SK-N-SH (cell line): ENCODE measurements at regions not wholly inside any gene's neighbourhood (a gene's known extent, or its start where the extent isn't known, plus 50 kb on each side); places are given as distances from the start of the nearest gene placed in this dataset.

ENCODE experiments used
- CTCF ChIA-PET: fragments of 300-600, 350-600 bp; formaldehyde crosslinking; extraction: SDS; loops from one replicate; lab custom pipeline; 2021; lab: Yijun Ruan, JAX
- POLR2A ChIA-PET: fragments of 350-600 bp; sonication (Branson Sonifier 250); formaldehyde crosslinking; extraction: SDS; loops from one replicate; lab custom pipeline; 2020; ENCODE audit warnings: antibody characterized with exemption, inconsistent platforms; lab: Yijun Ruan, JAX
- DNase-seq: peaks from one replicate; pipeline ENCODE4 v3.0.0; 2012
- H2AFZ ChIP-seq: fragments of 200-600 bp; sonication (generic); 2 replicates; pipeline ENCODE4 v1.8.1; 2016; ENCODE audit warnings: antibody characterized with exemption, mild to moderate bottlenecking, low read depth
- H3F3A ChIP-seq: fragments of 200-600 bp; sonication (generic); replicated peaks from 2 replicates; pipeline ENCODE3; 2016; ENCODE audit warnings: antibody characterized with exemption, mild to moderate bottlenecking; ENCODE audit not compliant: insufficient read depth
- H3K27ac ChIP-seq, 2 experiments: fragments of 200-500 bp in 1 of 2; fragments of 200-600 bp in 1 of 2; sonication (Bioruptor generic) in 1 of 2; sonication (generic), shearing (Covaris generic) in 1 of 2; 2 replicates each; pipeline versions ENCODE4 v1.5.1 to v1.6.1; 2014 to 2016; ENCODE audit warnings: low read depth in 2 of 2, inconsistent platforms in 1 of 2, low read length in 1 of 2, mild to moderate bottlenecking in 1 of 2, mixed read lengths in 1 of 2
- H3K27me3 ChIP-seq: fragments of 200-600 bp; sonication (generic), shearing (Covaris generic); 2 replicates; pipeline ENCODE4 v1.6.1; 2016; ENCODE audit warnings: mixed run types; ENCODE audit not compliant: insufficient read depth
- H3K36me3 ChIP-seq, 2 experiments: fragments of 200-500 bp in 1 of 2; fragments of 200-600 bp in 1 of 2; sonication (Bioruptor generic) in 1 of 2; sonication (generic) in 1 of 2; replicated peaks in 1 of 2; 2 replicates each; pipeline versions ENCODE3 to v1.5.1; 2014 to 2016; ENCODE audit warnings: low read length in 1 of 2, mild to moderate bottlenecking in 1 of 2; ENCODE audit not compliant: insufficient read depth in 2 of 2, control insufficient read depth in 1 of 2
- H3K4me1 ChIP-seq, 2 experiments: fragments of 200-500 bp in 1 of 2; fragments of 200-600 bp in 1 of 2; sonication (Bioruptor generic) in 1 of 2; sonication (generic), shearing (Covaris generic) in 1 of 2; 2 replicates each; pipeline versions ENCODE4 v1.5.1 to v1.6.1; 2014 to 2016; ENCODE audit warnings: low read depth in 1 of 2, low read length in 1 of 2, mixed run types in 1 of 2; ENCODE audit not compliant: insufficient read depth in 2 of 2, control insufficient read depth in 1 of 2
- H3K4me2 ChIP-seq: fragments of 200-600 bp; sonication (generic), shearing (Covaris generic); 2 replicates; pipeline ENCODE4 v1.6.1; 2017; ENCODE audit warnings: mixed run types
- H3K4me3 ChIP-seq, 2 experiments: fragments of 200-500 bp in 1 of 2; fragments of 200-600 bp in 1 of 2; sonication (Bioruptor generic) in 1 of 2; sonication (generic), shearing (Covaris generic) in 1 of 2; 2 replicates each; pipeline versions ENCODE4 v1.5.1 to v1.8.1; 2014 to 2016; ENCODE audit warnings: low read depth in 2 of 2, inconsistent platforms in 1 of 2, low read length in 1 of 2, mild to moderate bottlenecking in 1 of 2, mixed read lengths in 1 of 2, moderate library complexity in 1 of 2
- H3K79me2 ChIP-seq: fragments of 200-600 bp; sonication (generic); 2 replicates; pipeline ENCODE4 v1.8.1; 2017; ENCODE audit warnings: mild to moderate bottlenecking; ENCODE audit not compliant: insufficient read depth
- H3K9ac ChIP-seq: fragments of 200-600 bp; sonication (generic); 2 replicates; pipeline ENCODE4 v1.6.1; 2017; ENCODE audit warnings: mixed run types
- H3K9me2 ChIP-seq: fragments of 200-600 bp; sonication (generic); 2 replicates; pipeline ENCODE4 v1.6.1; 2017; ENCODE audit warnings: mixed run types
- H3K9me3 ChIP-seq: fragments of 200-600 bp; sonication (generic); 2 replicates; pipeline ENCODE4 v1.6.1; 2017; ENCODE audit warnings: mixed run types, mild to moderate bottlenecking, moderate library complexity
- H4K20me1 ChIP-seq: fragments of 200-600 bp; sonication (generic); 2 replicates; pipeline ENCODE4 v1.6.1; 2017; ENCODE audit warnings: mild to moderate bottlenecking, mixed run types; ENCODE audit not compliant: insufficient read depth
- CHD2 ChIP-seq: fragments of 150-350 bp; IDR thresholded peaks from 2 replicates; pipeline ENCODE4 v1.6.1; 2018; ENCODE audit warnings: low read length; ENCODE audit not compliant: partially characterized antibody
- CTCF ChIP-seq: fragments of 200-600 bp; sonication (generic); IDR thresholded peaks from 2 replicates; pipeline ENCODE4 v1.6.1; 2017; ENCODE audit warnings: antibody characterized with exemption, mild to moderate bottlenecking, moderate library complexity
- ELF1 ChIP-seq: IDR thresholded peaks from 2 replicates; pipeline ENCODE4 v1.4.0; 2012
- FOXJ3 ChIP-seq: sonication (generic); formaldehyde crosslinking; IDR thresholded peaks from 2 replicates; pipeline ENCODE4 v1.5.1; 2020; ENCODE audit warnings: mild to moderate bottlenecking, missing genetic modification reagents
- MEF2A ChIP-seq: IDR thresholded peaks from 2 replicates; pipeline ENCODE4 v1.4.0; 2012; ENCODE audit warnings: low read depth, borderline replicate concordance
- PBX3 ChIP-seq: IDR thresholded peaks from 2 replicates; pipeline ENCODE4; 2012
- RAD21 ChIP-seq: IDR thresholded peaks from 2 replicates; pipeline ENCODE4 v1.6.1; 2012; ENCODE audit warnings: mild to moderate bottlenecking, low read length
- RXRA ChIP-seq: IDR thresholded peaks from 2 replicates; pipeline ENCODE4 v1.4.0; 2012; ENCODE audit warnings: low read depth, mild to moderate bottlenecking, borderline replicate concordance
- SMC3 ChIP-seq: IDR thresholded peaks from 2 replicates; pipeline ENCODE4 v1.6.1; 2012; ENCODE audit warnings: low read depth, low read length, improper control_type of control experiment
- TCF12 ChIP-seq: IDR thresholded peaks from 2 replicates; pipeline ENCODE4 v1.4.0; 2012
- ZBTB33 ChIP-seq: IDR thresholded peaks from 2 replicates; pipeline ENCODE4 v1.4.0; 2012; ENCODE audit warnings: low read depth, borderline replicate concordance
- TF ChIP-seq, protein P1 (sequence below): IDR thresholded peaks from 2 replicates; pipeline ENCODE4 v1.6.1; 2012; ENCODE audit warnings: mild to moderate bottlenecking, low read depth, low read length, moderate library complexity

DNA sequence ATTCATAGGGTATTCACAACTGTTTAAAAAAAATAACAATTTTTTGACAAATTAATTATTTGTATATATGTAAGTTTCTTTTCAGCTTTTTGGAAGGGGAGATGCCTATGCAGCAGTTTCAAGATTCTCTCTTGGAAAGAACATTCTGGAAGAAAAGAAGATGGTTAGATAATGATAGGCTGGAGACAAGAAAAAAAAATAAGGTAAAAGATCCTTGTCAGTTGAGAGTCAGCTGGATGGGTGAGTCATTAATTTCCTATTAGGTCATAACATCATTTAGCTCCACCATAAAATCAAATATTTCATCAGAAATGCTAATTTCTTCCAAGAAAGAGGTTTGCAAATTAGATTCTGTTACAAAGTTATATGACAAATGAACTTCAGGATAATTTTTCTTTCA, 880.4 kb downstream of the EPHA7 start:
- Histone ChIP-seq H3K27ac (no peak overlapping the region), H3F3A (no peaks in the 10 kb centered on the region), H2AFZ (no peak overlapping the region), H3K79me2 (no peaks in the 10 kb centered on the region), H3K9ac (no peak overlapping the region), H3K4me3 (no peak overlapping the region), H3K36me3 (no peaks in the 10 kb centered on the region), H3K9me2 (no peaks in the 10 kb centered on the region), H3K4me1 (no peaks in the 10 kb centered on the region; a peak in 1 of 4 replicates), H3K4me2 (no peak overlapping the region), H3K9me3 (no peaks in the 10 kb centered on the region), H3K27me3 (no peaks in the 10 kb centered on the region), H4K20me1 (no peaks in the 10 kb centered on the region)
- ChIA-PET CTCF (no interaction called here), POLR2A (no interaction called here)
- TF ChIP-seq ELF1 (no peak), RXRA (no peak), FOXJ3 (CRISPR knock-in tag) (no peak), ZBTB33 (no peak), SMC3 (no peak), TCF12 (no peak), RAD21 (no peak), PBX3 (no peak), MEF2A (no peak), CTCF (no peak), CHD2 (no peak)
- TF ChIP-seq, protein P1, sequence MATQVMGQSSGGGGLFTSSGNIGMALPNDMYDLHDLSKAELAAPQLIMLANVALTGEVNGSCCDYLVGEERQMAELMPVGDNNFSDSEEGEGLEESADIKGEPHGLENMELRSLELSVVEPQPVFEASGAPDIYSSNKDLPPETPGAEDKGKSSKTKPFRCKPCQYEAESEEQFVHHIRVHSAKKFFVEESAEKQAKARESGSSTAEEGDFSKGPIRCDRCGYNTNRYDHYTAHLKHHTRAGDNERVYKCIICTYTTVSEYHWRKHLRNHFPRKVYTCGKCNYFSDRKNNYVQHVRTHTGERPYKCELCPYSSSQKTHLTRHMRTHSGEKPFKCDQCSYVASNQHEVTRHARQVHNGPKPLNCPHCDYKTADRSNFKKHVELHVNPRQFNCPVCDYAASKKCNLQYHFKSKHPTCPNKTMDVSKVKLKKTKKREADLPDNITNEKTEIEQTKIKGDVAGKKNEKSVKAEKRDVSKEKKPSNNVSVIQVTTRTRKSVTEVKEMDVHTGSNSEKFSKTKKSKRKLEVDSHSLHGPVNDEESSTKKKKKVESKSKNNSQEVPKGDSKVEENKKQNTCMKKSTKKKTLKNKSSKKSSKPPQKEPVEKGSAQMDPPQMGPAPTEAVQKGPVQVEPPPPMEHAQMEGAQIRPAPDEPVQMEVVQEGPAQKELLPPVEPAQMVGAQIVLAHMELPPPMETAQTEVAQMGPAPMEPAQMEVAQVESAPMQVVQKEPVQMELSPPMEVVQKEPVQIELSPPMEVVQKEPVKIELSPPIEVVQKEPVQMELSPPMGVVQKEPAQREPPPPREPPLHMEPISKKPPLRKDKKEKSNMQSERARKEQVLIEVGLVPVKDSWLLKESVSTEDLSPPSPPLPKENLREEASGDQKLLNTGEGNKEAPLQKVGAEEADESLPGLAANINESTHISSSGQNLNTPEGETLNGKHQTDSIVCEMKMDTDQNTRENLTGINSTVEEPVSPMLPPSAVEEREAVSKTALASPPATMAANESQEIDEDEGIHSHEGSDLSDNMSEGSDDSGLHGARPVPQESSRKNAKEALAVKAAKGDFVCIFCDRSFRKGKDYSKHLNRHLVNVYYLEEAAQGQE = no peak
- no peak for DNase-seq
